ENCODE measurements at regions not wholly inside any gene's neighbourhood (a gene's known extent, or its start where the extent isn't known, plus 50 kb on each side); places are given as distances from the start of the nearest gene placed in this dataset.
A peak's percentile ranks its signal among the peaks of the same experiment; 100 is the strongest.

- no peak for DNase-seq (ENCODE audit: low spot score)
These were observed 591.9 kb upstream of the MGMT start for GRCh38 chr10:128875030-128875744.

GRCh38 chr10:128875956-128876736 lies 590.9 kb upstream of the MGMT start:
- DNase-seq (ENCODE audit: low spot score), result peak; percentile 13

- DNase-seq (ENCODE audit: low spot score), result no peak
These were observed 589.9 kb upstream of the MGMT start for GRCh38 chr10:128877141-128877540.

GRCh38 chr10:128877936-128878335 lies 589.1 kb upstream of the MGMT start:
- no peak for DNase-seq (ENCODE audit: low spot score)

- DNase-seq (ENCODE audit: low spot score), result no peak
These were observed 588.0 kb upstream of the MGMT start for GRCh38 chr10:128879030-128879429.

- DNase-seq (ENCODE audit: low spot score), result no peak
These were observed 587.5 kb upstream of the MGMT start for GRCh38 chr10:128879441-128880140.

- DNase-seq (ENCODE audit: low spot score), result no peak
These were observed 586.8 kb upstream of the MGMT start for GRCh38 chr10:128880159-128880725.

GRCh38 chr10:128881086-128881485 lies 586.0 kb upstream of the MGMT start:
- no peak for DNase-seq (ENCODE audit: low spot score)

GRCh38 chr10:128883231-128884032 lies 583.6 kb upstream of the MGMT start:
- no peak for DNase-seq (ENCODE audit: low spot score)

GRCh38 chr10:128884033-128884425 lies 583.0 kb upstream of the MGMT start:
- no peak for DNase-seq (ENCODE audit: low spot score)

GRCh38 chr10:128884496-128885072 lies 582.5 kb upstream of the MGMT start:
- DNase-seq (ENCODE audit: low spot score), result no peak

- DNase-seq (ENCODE audit: low spot score), result no peak
These were observed 581.2 kb upstream of the MGMT start for GRCh38 chr10:128885573-128886555.

GRCh38 chr10:128887856-128888255 lies 579.2 kb upstream of the MGMT start:
- no peak for DNase-seq (ENCODE audit: low spot score)

- no peak for DNase-seq (ENCODE audit: low spot score)
These were observed 575.0 kb upstream of the MGMT start for GRCh38 chr10:128892005-128892404.

- DNase-seq (ENCODE audit: low spot score), result no peak
These were observed 572.4 kb upstream of the MGMT start for GRCh38 chr10:128894641-128895040.

- no peak for DNase-seq (ENCODE audit: low spot score)
These were observed 571.6 kb upstream of the MGMT start for GRCh38 chr10:128895473-128895872.

- no peak for DNase-seq (ENCODE audit: low spot score)
These were observed 570.8 kb upstream of the MGMT start for GRCh38 chr10:128896116-128896795.

GRCh38 chr10:128896963-128897362 lies 570.1 kb upstream of the MGMT start:
- no peak for DNase-seq (ENCODE audit: low spot score)

GRCh38 chr10:128897401-128898129 lies 569.5 kb upstream of the MGMT start:
- no peak for DNase-seq (ENCODE audit: low spot score)
